ENCODE measurements at regions not wholly inside any gene's neighbourhood (a gene's known extent, or its start where the extent isn't known, plus 50 kb on each side); places are given as distances from the start of the nearest gene placed in this dataset.

DNA sequence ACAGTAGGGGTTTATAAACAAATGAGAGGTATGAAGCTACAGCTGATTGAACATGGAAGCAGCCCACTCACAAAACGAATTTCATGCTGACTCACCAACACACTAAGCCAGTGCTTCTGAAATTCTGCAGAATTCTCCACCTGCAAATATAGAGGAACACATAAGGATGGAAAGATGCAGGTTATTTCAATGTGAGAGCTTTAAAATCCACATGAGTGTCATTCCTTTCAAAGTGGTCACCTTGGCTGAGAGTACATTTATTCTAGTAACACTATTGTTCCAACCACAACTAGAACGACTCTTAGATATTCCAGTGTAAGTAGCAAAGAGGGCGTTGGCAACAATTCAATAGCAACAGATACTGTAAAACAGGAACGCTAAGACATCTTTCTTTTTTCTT lies 189.9 kb upstream of the TSC22D2 start:
- TF ChIP-seq POLR2A (IDR thresholded peaks at IDR 0.05): no peak
- no peak for TF ChIP-seq CTCF (IDR thresholded peaks at IDR 0.05)
- intact Hi-C loops (cut with DNase I): no loop called here
- Histone ChIP-seq H3K27me3 (no peaks in the 10 kb centered on the region), H3K9me3 (no peaks in the 10 kb centered on the region), H3K36me3 (no peaks in the 10 kb centered on the region), H3K4me1 (peaks cover 0 to 5% (median 0%) of the 10 kb centered on the region in 4 donors), H3K4me3 (no peak overlapping the region), H3K27ac (no peak overlapping the region)
- ATAC-seq (no peak), DNase-seq (no peak)
- WGBS (ENCODE audit: insufficient coverage, low coverage, low lambda C conversion rate, missing lambda C conversion rate): 63% methylated on average over 4 of the region's 4 CpGs

DNA sequence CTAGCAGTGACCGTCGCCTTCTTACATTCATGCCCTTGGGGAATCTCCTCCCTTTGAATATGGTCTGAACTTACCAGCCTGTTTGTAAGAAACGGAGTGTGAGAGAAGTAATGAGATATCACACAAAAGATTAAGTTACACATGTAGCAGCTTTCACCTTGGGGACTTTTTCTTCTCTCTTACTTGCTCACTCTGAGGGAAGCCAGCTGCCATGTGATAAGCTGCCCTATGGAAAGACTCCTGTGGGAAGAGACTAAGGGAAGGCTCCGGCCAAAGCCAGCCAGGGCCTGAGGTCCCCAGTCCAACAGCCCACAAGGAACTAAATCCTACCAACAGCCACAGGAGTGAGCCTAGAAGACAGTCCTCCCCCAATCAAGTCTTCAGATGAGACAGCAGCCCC lies 190.4 kb upstream of the TSC22D2 start:
- intact Hi-C loops (cut with DNase I): no loop called here
- ATAC-seq: no peak
- 87% methylated on average over 3 of the region's 4 CpGs for WGBS (ENCODE audit: insufficient coverage, low coverage, low lambda C conversion rate, missing lambda C conversion rate)

DNA sequence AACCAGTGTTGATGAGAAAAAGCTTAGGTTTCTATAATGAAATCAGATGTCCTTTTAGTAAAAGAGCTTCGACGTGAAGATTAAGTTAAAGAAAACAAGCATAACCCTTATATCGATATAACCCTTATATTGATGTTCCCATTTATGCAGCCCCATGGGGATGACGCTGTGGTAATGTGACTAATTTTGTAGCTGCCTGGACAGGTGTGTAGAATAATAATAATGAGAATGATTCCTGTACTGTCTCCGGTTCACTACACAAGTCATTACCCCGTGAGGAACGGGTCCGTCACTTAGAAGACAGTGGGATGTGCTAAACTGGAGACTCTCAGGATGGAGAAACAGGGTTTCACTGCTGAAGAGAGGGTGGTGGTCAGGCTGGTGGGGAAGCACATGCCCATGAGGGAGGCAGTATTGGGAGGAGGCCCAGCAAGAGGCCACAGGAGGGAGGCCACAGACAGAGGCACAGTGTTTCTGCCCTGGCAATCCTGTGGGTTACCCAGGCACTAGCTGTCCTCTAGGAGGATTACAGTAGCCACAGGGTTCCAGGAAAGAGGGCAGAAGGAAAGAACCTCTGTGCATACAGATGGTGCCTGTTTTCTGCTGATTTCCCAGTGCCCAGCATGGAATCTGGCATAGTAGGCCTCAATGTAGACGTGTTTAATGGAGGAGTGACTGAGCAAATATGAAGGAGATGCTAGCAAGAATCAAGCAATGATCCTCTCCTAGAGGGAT lies 191.1 kb upstream of the TSC22D2 start:
- Histone ChIP-seq H3K27me3 (no peaks in the 10 kb centered on the region), H3K4me3 (no peak overlapping the region), H3K27ac (no peak overlapping the region), H3K36me3 (no peaks in the 10 kb centered on the region), H3K9me3 (no peaks in the 10 kb centered on the region), H3K4me1 (peaks cover 0 to 5% (median 0%) of the 10 kb centered on the region in 4 donors)
- no peak for TF ChIP-seq CTCF (IDR thresholded peaks at IDR 0.05)
- TF ChIP-seq POLR2A (IDR thresholded peaks at IDR 0.05): no peak
- no peak for DNase-seq
- intact Hi-C loops (cut with DNase I): no loop called here
- ATAC-seq: no peak
- WGBS (ENCODE audit: insufficient coverage, low coverage, low lambda C conversion rate, missing lambda C conversion rate): 87% methylated on average over 8 of the region's 9 CpGs

More for the DNA sequence above, 190.4 kb upstream of the TSC22D2 start:
- no peaks in the 10 kb centered on the region for H3K9me3 ChIP-seq
- H3K27me3 ChIP-seq: no peaks in the 10 kb centered on the region
- no peak for DNase-seq
- H3K36me3 ChIP-seq: no peaks in the 10 kb centered on the region
- H3K4me1 ChIP-seq: peaks cover 0 to 5% (median 0%) of the 10 kb centered on the region in 4 donors
- no peak overlapping the region for H3K4me3 ChIP-seq
- no peak overlapping the region for H3K27ac ChIP-seq
- TF ChIP-seq CTCF (IDR thresholded peaks at IDR 0.05) (no peak), POLR2A (IDR thresholded peaks at IDR 0.05) (no peak)

DNA sequence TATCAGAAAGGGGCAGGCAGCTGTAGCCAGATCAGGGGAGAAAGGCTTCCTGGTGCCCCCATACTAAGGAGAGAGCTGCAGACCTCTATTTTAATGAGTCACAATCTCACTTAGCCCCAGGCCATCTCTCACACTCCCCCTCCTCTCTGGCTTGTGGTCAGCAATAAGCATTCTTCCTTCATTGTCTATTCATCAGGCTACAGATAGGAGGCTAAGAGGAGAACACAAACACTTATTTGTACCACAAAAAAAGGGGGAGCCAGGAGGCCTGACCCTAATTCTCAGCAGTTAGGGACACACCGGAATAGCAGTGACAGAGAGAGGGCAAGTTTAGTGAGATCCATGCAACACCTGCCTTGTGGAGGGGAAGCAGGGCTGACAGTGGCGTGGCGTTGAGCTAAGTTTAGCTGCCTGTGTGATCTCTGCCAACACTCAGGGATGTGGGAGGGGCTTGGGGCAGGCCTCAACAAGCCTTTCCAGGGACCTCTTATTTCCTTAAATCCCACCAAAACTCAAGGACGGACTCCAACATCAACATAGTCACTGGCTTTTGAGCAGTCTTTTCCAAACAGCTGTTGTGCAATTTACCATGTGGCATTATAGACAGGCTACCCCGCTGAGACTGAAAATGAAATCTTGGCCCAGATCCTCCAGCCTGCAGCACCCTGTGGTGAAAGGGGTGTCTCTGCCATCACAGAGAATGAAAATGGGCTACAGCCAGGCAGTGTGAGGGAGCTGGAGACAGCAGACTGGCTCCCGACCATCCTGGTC lies 191.9 kb upstream of the TSC22D2 start:
- no peak for ATAC-seq
- 77% methylated on average over 4 of the region's 6 CpGs for WGBS (ENCODE audit: insufficient coverage, low coverage, low lambda C conversion rate, missing lambda C conversion rate)

More for the DNA sequence above, 191.9 kb upstream of the TSC22D2 start:
- peaks cover 0 to 3% (median 0%) of the 10 kb centered on the region in 4 donors for H3K4me1 ChIP-seq
- TF ChIP-seq CTCF (IDR thresholded peaks at IDR 0.05) (no peak), POLR2A (IDR thresholded peaks at IDR 0.05) (no peak)
- no peaks in the 10 kb centered on the region for H3K36me3 ChIP-seq
- no peaks in the 10 kb centered on the region for H3K9me3 ChIP-seq
- no peak overlapping the region for H3K4me3 ChIP-seq
- H3K27ac ChIP-seq: no peak overlapping the region
- no peaks in the 10 kb centered on the region for H3K27me3 ChIP-seq
- no peak for DNase-seq
- intact Hi-C loops (cut with DNase I): no loop called here
